ENCODE measurements at regions not wholly inside any gene's neighbourhood (a gene's known extent, or its start where the extent isn't known, plus 50 kb on each side); places are given as distances from the start of the nearest gene placed in this dataset.

DNA sequence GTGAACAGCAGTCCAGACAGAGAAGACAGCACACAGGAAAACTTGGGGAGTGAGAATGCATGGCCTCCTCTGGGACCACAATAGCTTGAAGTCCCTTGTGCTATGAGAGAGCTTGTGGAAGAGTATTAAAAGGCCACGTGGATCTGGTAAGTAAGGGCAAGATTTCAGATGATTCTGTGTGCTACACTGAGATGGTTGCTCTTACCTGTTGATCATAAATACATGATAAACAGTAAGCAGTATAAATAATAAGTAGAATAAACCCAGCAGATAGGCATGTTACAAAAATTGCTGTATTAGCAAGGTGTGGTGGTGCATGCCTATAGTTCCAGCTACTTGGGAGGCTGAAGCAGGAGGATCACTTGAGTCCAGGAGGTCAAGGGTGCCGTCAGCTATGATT is 150.4 kb upstream of the ZC3H11B start:
- RAD21 ChIA-PET (ENCODE audit: low non-redundant PET in 1 of 2, low total read pairs in 2 of 2, uncharacterized antibody in 2 of 2, unreplicated experiment in 2 of 2) = no interaction called here
- POLR2A ChIA-PET = no interaction called here
- intact Hi-C loops (cut with micrococcal nuclease) = no loop called here

More for the DNA sequence above, 150.4 kb upstream of the ZC3H11B start:
- H3K4me2 ChIP-seq (ENCODE audit: low read length) = no peak overlapping the region
- no peaks in the 10 kb centered on the region; the same call in 1 of the 2 replicates for H3K27me3 ChIP-seq (ENCODE audit: insufficient read depth, low read length)
- H3K36me3 ChIP-seq (ENCODE audit: control insufficient read depth in 1 of 2, insufficient read depth in 2 of 2, low read length in 2 of 2) = no peaks in the 10 kb centered on the region
- CTCF ChIA-PET = no interaction called here
- H3K9ac ChIP-seq (ENCODE audit: low read length) = no peak overlapping the region
- no peak overlapping the region for H3K27ac ChIP-seq (ENCODE audit: low read depth, low read length)
- no peaks in the 10 kb centered on the region for H3K79me2 ChIP-seq (ENCODE audit: insufficient read depth, low read length)
- H4K20me1 ChIP-seq (ENCODE audit: insufficient read depth) = no peaks in the 10 kb centered on the region
- no peak for TF ChIP-seq EGR1 (IDR thresholded peaks at IDR 0.05; ENCODE audit: low read depth)
- no peak for TF ChIP-seq SIN3A (IDR thresholded peaks at IDR 0.05; ENCODE audit: low read depth)
- no peak for TF ChIP-seq JUND (IDR thresholded peaks at IDR 0.05)
- no peak for TF ChIP-seq YY1 (IDR thresholded peaks at IDR 0.05; ENCODE audit: extremely low read depth, insufficient replicate concordance, low read depth, low read length)
- TF ChIP-seq RAD21 (IDR thresholded peaks at IDR 0.05; ENCODE audit: low read depth) = no peak
- TF ChIP-seq, protein P1, sequence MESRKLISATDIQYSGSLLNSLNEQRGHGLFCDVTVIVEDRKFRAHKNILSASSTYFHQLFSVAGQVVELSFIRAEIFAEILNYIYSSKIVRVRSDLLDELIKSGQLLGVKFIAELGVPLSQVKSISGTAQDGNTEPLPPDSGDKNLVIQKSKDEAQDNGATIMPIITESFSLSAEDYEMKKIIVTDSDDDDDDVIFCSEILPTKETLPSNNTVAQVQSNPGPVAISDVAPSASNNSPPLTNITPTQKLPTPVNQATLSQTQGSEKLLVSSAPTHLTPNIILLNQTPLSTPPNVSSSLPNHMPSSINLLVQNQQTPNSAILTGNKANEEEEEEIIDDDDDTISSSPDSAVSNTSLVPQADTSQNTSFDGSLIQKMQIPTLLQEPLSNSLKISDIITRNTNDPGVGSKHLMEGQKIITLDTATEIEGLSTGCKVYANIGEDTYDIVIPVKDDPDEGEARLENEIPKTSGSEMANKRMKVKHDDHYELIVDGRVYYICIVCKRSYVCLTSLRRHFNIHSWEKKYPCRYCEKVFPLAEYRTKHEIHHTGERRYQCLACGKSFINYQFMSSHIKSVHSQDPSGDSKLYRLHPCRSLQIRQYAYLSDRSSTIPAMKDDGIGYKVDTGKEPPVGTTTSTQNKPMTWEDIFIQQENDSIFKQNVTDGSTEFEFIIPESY (IDR thresholded peaks at IDR 0.05; ENCODE audit: extremely low read depth, insufficient replicate concordance, low read length) = no peak
- no peak for TF ChIP-seq FOSL1 (IDR thresholded peaks at IDR 0.05; ENCODE audit: low read depth)
- TF ChIP-seq POLR2AphosphoS5 (IDR thresholded peaks at IDR 0.05; ENCODE audit: low read depth, low read length) = no peak
- no peak for TF ChIP-seq CEBPB (IDR thresholded peaks at IDR 0.05; ENCODE audit: low read depth)
- no peak for TF ChIP-seq EZH2phosphoT487 (IDR thresholded peaks at IDR 0.05; ENCODE audit: borderline replicate concordance)
- no peak for TF ChIP-seq MAX (IDR thresholded peaks at IDR 0.05)
- no peak for TF ChIP-seq TCF7L2 (IDR thresholded peaks at IDR 0.05; ENCODE audit: borderline replicate concordance, extremely low read depth, insufficient read depth, insufficient read length)
- no peak for TF ChIP-seq SP1 (IDR thresholded peaks at IDR 0.05; ENCODE audit: low read depth)
- TF ChIP-seq CTCF (IDR thresholded peaks at IDR 0.05 in 2 of 3, conservative IDR thresholded peaks at IDR 0.05 in 1 of 3; ENCODE audit: borderline replicate concordance in 1 of 3, insufficient read depth in 1 of 3, low read depth in 2 of 3, low read length in 2 of 3) = no peak
- no peak for TF ChIP-seq POLR2A (IDR thresholded peaks at IDR 0.05; ENCODE audit: borderline replicate concordance, extremely low read depth, insufficient read depth, insufficient read length)
- H3K4me3 ChIP-seq (replicated peaks in 1 of 2; ENCODE audit: low read depth in 1 of 2, low read length in 2 of 2) = no peak overlapping the region
- DNase-seq (ENCODE audit: low read depth, low spot score) (no peak), ATAC-seq (no peak)
- H3K9me3 ChIP-seq (ENCODE audit: control insufficient read depth in 1 of 2, insufficient read depth in 1 of 2, low read depth in 1 of 2, low read length in 2 of 2) = no peaks in the 10 kb centered on the region
- H3K4me1 ChIP-seq (ENCODE audit: control insufficient read depth in 1 of 2, insufficient read depth in 2 of 2, low read length in 2 of 2) = no peaks in the 10 kb centered on the region
- H3K9me2 ChIP-seq (ENCODE audit: insufficient read depth) = no peaks in the 10 kb centered on the region
- H2AFZ ChIP-seq (ENCODE audit: low read depth, low read length, poor library complexity, severe bottlenecking) = no peak overlapping the region
- no TSS peak for BruUV-seq (replicated peaks)

All from HCT116 (cell line).